GM18868 (cell line): ENCODE measurements at regions not wholly inside any gene's neighbourhood (a gene's known extent, or its start where the extent isn't known, plus 50 kb on each side); places are given as distances from the start of the nearest gene placed in this dataset.
A peak's percentile ranks its signal among the peaks of the same experiment; 100 is the strongest.
"Not testable (repeated sequence)": the region's sequence is repeated elsewhere in the genome, so short reads cannot be mapped to it uniquely, and the experiment has no call there.

ENCODE experiments used
- ATAC-seq: cut with Tn5 transposase; IDR thresholded peaks from one replicate; pipeline ENCODE4 v1.9.1; 2021; ENCODE audit warnings: mild to moderate bottlenecking, moderate library complexity; ENCODE audit not compliant: unreplicated experiment

DNA sequence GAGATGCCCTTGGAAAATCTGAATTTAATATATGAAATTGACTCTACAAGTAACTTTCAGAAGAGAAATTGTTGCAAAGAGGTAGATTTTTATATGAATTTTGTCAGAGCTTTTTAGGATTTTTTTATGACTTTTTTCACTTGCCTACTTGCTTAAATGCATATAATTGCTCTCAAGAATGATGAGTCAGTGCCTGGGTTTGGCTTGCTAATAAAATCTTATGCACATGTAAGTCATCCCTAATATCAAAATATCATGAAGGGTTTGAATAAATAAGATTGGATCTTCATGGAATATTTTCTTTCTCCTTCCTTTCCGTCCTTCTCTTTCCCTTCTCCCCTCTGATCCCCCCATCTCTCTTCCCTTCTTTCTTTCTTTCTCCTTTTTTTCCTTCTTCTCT lies 354.1 kb downstream of the TXNL1 start:
- ATAC-seq: no peak

DNA sequence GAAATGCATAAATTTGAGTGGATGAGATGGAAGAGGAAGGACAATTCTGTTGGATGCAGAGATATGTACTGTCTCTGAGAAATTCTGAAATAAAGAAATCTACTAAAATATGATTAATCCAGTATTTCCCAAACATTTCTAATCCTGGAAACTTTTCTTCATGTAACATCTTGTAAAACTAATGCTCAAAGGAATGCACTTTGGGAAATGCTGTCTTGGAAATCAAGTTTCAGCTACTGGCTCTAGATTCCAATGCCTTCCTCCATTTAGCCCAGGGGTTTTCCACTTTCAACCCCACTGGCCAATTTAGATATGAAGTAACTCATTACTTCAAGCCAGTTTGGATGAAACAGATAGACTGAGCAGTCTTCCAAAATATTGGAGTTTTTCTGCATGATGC lies 355.1 kb downstream of the TXNL1 start:
- ATAC-seq: no peak

DNA sequence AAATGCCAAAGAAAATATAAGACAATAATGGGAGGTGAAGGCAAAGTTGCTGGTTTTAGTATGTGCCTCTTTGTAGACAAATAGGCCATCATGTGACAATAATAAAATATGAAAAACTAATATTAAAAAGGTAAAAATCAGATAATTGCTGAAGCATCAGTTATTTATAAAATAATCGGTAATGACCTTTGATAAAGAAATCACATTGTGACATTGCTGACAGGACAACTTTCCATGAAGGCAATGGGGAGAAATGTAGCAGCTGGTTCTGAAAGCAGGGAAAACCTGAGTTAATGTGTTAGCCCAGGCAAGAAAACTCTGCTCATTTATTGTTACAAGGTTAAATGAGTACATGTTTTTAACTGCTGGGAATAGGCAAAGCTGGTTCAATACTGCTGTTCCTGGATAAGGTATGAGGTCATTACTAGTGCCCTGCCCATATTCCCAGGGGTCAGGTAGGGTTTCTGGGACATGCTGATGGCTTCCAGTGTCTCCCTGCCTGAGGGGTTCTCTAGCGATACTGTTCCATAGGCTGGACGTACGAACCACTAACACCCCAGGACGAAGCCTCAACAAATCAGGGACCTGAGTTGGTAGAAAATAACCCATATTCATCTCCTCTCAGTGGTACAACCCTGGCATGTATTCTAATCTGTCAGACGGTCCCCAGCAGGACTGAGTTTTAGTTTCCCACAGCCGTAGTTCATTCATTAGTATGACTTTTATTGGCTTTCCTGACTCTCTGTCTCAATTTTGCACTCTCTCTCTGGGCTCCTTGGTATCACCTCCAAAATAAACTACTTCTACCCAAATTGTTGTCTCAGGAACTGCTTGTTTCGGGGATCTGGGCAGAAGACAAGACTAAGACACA lies 355.9 kb downstream of the TXNL1 start:
- no peak for ATAC-seq

DNA sequence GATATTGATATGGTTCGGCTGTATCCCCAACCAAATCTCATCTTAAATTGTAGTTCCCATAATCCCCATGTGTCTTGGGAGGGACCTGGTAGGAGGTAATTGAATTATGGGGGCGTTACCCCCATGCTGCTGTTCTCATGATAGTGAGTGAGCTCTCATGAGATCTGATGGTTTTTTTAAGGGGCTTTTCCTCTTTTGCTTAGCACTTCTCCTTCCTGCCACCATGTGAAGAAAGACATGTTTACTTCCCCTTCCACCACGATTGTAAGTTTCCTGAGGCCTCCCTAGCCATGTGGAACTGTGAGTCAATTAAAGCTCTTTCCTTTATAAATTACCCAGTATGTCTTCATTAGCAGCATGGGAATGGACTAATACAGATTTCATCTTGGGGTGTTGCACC lies 358.6 kb downstream of the TXNL1 start:
- not testable (repeated sequence) for ATAC-seq

DNA sequence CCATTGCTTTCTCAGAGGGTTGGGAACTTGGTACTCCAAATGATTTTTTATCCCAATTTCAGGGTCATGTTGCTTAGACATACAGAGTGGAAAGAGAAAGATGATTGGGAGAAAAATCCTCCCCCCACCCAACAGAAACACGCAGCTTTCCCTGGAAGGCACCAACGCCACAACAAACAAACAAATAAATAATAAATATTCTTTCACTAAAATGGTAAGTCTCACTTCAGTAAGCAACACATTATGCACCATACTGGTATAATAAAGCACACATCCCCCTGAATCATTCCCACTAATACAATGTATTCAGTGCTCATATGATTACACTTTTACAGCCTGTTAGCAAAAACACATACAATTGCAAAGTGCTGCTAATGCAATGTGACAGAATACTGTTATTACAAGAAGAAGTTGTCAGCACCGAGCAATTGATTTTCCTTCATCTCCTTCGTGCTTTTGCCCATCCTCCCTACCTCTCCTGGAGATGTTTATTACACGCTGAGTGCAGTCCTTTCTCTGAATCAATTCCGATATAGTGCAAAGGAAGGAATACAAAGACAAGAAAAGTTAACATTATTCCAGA lies 359.9 kb downstream of the TXNL1 start:
- ATAC-seq: no peak

DNA sequence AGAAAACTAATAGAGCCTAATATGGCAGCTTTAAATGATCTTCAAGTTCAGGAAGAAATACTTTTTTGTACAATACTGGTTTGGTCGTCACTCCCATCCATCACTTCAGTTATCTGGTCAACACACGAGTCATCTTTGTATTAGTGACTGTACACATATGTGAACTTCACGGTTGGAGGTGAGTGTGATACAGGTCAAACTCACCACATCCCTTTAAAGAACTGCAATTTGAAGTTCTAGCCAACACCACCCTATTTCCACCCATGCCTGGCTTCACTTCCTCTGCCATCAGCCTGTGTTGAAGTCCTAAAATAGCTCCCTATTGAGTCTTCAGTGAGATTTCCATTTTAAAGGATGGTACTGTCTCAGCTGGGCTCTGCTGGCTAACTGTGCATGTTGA lies 361.9 kb downstream of the TXNL1 start:
- no peak for ATAC-seq

DNA sequence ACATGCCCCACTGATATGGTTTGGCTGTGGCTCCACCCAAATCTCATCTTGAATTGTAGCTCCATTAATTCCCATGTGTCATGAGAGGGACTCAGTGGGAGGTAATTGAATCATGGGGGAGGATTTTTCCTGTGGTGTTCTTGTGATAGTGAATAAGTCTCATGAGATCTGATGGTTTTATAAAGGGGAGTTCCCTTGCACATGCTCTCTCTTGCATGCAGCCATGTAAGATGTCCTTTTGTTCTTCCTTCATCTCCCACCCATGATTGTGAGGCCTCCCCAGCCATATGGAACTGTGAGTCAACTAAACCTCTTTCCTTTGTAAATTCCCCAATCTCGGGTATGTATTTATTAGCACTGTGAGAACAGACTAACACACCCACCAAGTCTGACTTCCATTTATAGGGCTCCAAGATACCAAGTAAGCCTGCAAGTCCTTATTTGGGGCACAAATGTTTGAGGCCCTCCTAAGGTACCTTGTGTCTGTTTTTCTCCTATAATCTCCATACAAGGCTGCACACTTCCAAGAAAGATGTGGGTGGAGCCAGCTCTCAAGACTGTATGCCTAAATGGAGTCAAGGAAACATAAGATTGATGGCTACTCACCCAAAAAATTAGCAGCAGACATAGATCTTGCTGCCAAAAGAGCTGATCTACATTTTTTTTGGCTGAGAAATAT lies 364.7 kb downstream of the TXNL1 start:
- no peak for ATAC-seq

DNA sequence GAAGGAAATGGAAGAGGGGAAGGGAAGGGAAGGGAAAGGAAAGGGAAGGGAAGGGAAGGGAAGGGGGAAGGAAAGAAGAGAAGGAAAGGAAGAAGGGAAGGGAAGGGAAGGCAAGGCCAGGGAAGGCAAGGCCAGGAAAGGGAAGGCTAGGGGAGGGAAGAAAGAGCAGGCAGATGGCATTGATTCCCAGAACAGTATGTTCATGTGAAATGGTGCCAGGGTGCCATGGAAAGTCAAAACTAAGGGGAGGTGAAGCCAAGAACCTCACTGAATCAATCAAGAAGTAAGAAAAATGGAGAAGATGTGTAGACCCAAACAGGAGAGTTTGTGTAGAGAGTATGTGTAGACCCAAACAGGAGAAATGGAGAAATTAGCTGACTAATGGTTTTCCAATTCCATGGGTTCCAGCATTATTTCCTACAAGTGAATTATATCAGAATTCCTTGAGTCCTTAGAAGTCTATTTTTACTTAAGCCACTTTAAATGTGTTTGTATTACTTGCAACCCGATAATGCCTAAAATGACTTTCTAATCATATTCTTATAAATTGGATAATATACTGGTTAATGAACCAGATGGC lies 367.6 kb downstream of the TXNL1 start:
- no peak for ATAC-seq

DNA sequence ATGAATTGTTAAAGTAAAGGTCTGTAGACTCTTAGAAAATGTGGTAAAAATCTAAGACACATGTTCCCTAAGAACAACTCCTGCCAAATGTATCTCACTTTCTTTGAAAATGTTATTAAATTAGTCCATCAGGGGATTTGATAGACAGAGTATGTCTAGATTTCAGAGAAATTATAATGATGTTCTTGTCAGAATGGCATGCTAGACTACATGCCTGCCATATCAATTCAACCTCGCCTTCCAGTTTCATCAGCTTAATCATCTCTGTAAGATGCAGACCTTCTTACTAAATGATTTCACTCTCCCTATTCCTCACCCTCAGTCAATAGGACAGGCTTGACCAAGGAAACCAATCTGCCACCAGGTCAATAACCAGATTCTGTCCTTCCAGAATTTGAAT lies 368.4 kb downstream of the TXNL1 start:
- no peak for ATAC-seq

DNA sequence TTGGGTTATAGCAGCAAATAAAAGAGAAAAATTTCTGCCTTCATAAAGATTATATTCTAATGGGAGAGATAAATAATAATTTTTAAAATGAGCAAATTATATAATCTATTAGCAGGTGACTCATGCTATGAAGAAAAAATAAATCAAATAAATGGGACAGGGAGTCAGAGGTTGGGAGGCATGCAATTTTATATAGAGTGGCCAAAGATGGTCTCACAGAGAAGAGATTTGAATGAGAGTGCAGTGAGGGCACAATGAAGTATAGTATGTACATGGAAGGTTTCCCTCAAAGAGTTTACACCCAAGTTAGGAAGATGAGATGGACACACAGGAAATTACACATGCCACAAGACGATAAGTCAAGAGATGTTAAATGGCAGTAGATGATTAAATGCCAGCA lies 369.4 kb downstream of the TXNL1 start:
- no peak for ATAC-seq

DNA sequence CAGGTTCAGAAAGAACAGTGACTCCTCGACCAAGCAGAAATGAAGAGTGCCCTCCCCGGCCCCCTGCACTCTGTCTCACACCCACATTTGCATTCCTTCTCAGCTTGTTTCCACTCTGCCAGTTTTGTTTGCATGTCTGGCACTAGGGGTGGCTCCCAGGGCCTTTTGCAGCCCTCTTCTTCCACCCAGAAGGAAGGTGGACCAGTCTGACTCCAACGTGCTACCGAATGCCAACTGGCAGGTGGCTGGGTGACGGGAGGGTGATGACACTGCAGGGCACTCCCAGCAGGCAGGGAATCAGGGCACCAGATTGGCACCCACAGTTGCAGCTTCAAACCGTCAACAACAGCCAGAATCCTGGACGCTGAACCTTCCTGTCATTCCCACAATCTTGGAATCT lies 371.1 kb downstream of the TXNL1 start:
- ATAC-seq: no peak

DNA sequence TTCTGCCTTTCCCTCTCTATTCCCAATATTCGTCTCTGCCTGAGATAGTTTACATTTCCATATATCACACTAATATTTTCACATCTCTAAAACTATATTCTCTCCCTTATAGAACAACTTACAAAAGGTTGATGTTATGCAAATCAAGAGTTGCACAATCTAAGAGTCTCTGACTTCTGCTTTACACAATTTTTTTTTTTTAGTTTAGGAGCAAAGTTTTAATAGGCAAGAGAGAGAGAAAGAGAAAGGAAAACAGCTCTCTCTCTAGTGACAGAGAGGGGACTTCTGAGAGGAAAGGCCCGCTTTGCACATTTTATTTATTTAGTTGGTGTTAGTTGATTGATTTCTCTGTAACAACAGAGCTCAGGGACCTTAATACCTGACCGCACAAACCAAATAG lies 380.2 kb downstream of the TXNL1 start:
- peak; percentile 46 for ATAC-seq

DNA sequence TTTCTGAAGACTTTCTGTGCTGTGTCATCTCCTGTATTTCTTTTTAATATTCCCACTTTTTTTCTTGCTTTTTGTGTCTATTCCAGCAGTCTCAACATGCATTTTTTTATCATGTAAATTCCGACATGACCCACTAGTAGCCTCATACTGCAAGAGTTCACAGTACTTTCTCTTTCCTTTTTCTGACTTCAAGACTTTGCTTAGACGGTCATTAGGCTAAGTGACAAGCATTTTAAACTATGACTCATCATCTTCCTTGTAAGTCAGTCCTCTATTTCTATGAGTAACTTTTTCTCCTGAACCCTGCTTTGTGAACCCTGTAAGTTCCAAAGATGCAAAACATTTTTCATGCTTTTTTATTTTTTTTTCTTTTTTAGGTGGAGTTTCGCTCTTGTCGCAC lies 381.2 kb downstream of the TXNL1 start:
- peak; percentile 90 for ATAC-seq

DNA sequence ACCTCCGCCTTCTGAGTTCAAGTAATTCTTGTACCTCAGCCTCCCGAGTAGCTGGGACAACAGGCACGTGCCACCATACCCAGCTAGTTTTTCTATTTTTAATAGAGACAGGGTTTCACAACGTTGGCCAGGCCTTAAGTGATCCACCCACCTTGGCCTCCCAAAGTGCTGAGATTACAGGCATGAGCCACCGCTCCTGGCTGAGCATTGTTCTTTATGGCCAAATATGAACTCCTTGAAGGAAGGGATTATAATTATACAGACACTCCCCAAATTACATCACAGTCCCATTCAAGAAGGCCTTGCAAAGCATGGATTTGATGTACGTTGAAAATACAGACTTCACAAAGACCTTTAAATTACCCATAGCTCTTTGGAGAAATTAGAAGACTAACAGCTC lies 381.7 kb downstream of the TXNL1 start:
- ATAC-seq: no peak

DNA sequence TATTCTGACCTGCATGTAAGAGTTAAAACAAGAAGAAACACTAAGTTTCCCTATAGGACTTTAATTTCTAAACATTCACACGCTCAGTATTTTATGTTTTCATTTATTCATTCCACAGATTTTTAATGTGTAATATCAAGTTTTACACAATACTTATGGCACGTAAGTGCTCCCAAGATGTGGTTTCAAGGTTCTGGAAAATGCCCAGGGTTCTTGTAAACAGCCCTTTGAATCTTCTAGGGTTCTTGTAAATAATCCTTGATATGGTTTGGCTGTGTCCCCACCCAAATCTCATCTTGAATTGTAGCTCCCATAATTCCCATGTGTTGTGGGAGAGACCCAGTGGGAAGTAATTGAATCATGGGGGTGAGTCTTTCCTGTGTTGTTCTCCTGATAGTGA lies 383.0 kb downstream of the TXNL1 start:
- no peak for ATAC-seq

DNA sequence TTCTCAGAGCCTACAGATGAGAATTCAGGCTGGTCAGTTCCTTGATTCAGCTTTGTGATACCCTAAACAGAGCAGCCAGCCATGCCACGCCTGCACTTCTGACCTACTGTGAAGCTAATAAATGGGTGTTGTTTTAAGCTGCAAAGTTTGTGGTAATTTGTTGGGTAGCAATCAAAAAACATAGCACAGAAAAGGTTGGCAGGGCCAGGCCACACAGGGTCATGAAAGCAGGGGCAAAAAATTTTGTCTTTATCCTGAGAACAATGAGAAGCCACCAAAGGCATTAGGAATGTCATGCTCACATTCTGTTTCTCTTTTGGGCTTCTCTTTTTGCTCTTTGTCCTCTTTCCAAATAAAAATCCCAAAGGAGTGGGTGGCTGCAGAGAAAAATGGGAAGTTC lies 385.9 kb downstream of the TXNL1 start:
- ATAC-seq: no peak

DNA sequence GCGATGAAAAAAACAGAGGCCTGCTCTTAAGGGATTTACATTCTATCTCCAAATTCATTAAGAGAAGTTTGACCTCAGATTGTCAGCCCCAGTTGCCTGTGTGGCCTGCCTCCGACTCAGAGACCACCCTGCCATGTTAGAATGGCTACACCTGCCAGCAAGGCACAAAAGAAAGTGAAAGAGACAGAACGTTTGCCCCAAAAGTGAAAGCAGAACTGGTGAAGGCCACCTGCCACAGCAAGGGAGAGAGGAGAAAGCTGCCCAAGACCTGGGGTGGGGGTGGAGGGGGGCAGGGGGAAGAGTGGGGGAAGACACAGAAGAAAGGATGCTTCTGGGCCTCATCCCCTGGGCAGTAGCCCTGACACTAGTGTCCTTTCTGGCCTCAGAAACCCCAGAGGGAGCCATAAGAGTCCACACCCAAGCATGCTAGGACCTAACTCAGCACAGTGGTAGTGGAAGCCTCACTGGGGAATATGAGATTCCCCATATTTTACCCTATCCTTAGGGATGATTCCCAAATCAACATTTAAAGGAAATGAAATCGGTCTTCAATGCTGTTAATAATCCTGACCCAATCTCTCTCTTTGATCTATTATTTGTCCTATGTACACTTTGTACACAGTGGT lies 389.7 kb downstream of the TXNL1 start:
- ATAC-seq: peak; percentile 97

DNA sequence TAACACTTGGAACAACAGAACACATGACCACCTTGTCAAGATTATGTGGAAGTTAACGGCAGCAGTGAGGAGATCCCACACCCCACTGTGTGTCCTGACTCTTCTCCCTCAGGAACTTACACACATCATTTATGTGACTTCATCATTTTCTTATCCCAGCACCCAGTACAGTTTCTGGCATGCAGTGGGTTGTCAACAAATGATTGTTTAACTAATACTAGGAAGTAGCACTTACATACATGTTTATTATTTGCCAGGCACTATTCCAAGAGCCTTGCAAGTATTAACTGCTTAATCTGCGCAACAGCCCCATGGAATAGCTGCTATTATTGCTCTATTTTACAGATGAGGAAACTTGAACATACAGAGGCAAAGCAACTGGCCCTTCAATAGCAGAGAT lies 391.5 kb downstream of the TXNL1 start:
- ATAC-seq: no peak

DNA sequence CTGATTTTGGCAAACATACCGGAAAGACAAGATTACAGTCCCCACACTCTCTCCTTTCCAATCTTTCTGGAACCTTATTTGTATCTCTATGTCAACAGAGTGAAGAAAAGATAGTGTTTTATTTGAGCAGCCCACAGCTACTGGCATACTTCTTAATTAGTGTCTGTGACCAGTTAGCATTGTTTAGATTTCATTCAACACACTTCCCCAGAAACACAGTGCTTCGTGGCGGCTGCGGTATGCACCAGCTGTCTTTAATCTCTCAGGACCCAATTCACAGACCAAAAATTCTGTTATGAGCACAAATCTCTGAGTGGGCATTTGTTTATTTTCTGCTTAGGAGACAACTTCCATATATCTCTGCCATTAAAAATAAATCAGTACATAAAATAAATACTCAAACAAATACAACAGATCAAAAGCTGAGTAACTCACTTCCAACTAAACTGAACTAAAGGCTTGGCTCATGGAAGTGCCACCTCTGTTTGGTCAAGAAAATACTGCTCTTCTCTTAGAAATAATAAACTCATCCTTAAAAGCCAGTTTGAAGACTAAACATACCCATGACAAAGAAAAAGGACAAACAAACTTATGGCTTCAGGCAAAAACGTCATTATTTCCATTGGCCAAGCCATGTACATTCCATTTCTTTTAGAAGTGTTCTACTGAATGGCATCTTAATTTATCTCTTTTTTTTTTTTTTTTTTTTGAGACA lies 392.4 kb downstream of the TXNL1 start:
- no peak for ATAC-seq

DNA sequence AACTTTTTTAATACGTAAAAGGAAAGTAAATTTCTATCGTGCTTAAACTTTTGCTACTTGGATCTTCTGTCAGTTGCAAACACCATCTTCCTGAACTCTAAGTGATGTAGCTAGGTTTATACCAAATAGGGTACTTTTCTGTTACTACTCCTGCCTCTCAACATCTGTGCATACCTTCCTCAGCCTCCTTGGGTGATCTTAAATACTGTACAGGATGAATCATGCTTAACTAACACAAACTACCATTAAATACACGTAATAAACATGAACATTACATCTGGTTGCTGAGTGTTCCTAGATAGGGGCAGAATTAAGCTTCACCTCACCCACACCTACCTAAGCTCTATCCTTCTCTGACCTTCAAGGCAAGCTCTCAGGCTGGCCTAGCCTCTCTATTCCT lies 398.0 kb downstream of the TXNL1 start:
- no peak for ATAC-seq

DNA sequence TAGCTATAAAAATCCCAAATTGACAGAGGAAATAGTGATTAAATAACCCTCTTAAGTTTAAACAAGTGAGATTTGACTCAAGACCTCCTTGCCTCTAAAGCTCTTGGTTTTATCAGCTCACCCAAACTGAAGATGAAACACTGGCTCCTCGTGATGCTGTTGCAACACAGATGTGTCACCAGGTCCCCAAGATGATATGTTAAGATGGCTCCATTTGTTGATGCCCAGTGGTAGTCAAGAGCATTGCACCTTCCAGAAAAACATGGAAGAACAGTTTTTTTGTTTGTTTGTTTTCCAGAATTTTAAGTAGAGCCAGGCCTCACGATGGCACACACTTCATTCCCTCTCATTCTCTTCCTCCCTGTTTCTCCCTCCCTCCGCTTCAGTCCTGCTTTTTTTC lies 399.8 kb downstream of the TXNL1 start:
- no peak for ATAC-seq
